ENCODE measurements at regions not wholly inside any gene's neighbourhood (a gene's known extent, or its start where the extent isn't known, plus 50 kb on each side); places are given as distances from the start of the nearest gene placed in this dataset.

GRCh38 chr2:14396533-14397083 lies 235.9 kb upstream of the LRATD1 start (continued):
- TF ChIP-seq ZNF416 (tag by site-specific recombination; IDR thresholded peaks at IDR 0.05) (no peak), KLF16 (tag by site-specific recombination; IDR thresholded peaks at IDR 0.05) (no peak)

- TF ChIP-seq ZNF837 (tag by site-specific recombination; IDR thresholded peaks at IDR 0.05), result no peak
- TF ChIP-seq ZNF585B (tag by site-specific recombination; IDR thresholded peaks at IDR 0.05), result no peak
- Histone ChIP-seq H3K4me3 (ENCODE audit: low read depth, low read length) (no peak overlapping the region), H3K36me3 (ENCODE audit: control insufficient read depth in 2 of 2, insufficient read depth in 1 of 2, low read length in 2 of 2) (no peaks in the 10 kb centered on the region), H3K9me3 (ENCODE audit: control insufficient read depth, insufficient read depth, low read depth, low read length) (no peaks in the 10 kb centered on the region), H3K4me1 (ENCODE audit: control insufficient read depth, insufficient read depth, low read length) (no peaks in the 10 kb centered on the region), H3K27ac (ENCODE audit: extremely low read depth, low read depth, low read length) (no peak overlapping the region)
- ChIA-PET POLR2A (no interaction called here), CTCF (no interaction called here)
Observed at GRCh38 chr2:14398641-14399040, 233.9 kb upstream of the LRATD1 start.

GRCh38 chr2:14401873-14402272 lies 230.6 kb upstream of the LRATD1 start:
- Histone ChIP-seq H3K4me1 (ENCODE audit: control insufficient read depth, insufficient read depth, low read length) (no peaks in the 10 kb centered on the region), H3K27ac (ENCODE audit: extremely low read depth, low read depth, low read length) (no peak overlapping the region), H3K36me3 (ENCODE audit: control insufficient read depth in 2 of 2, insufficient read depth in 1 of 2, low read length in 2 of 2) (no peaks in the 10 kb centered on the region), H3K9me3 (ENCODE audit: control insufficient read depth, insufficient read depth, low read depth, low read length) (no peaks in the 10 kb centered on the region), H3K4me3 (ENCODE audit: low read depth, low read length) (no peak overlapping the region)
- POLR2A ChIA-PET, result no interaction called here
- TF ChIP-seq REST (tag by site-specific recombination; IDR thresholded peaks at IDR 0.05) (no peak), EGR2 (tag by site-specific recombination; IDR thresholded peaks at IDR 0.05; ENCODE audit: low read depth) (peak; percentile 62; the same call in 1 of the 2 replicates)
- CTCF ChIA-PET, result no interaction called here

DNA sequence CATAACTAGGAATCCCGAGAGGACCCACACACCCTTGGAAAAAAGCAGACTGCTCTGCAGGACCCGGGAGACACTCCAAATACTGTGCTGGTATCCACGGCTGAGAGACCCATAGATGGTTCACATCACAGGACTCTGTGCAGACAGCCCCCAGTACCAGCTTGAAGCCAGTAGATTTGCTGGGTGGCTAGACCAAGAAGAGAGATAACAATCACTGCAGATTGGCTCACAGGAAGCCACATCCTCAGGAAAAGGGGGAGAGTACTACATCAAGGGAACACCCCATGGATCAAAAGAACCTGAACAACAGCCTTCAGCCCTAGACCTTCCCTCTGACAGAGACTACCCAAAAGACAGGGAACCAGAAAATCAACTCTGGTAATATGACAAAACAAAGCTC lies 223.8 kb upstream of the LRATD1 start:
- Histone ChIP-seq H3K9me3 (ENCODE audit: control insufficient read depth, insufficient read depth, low read depth, low read length) (no peaks in the 10 kb centered on the region), H3K27ac (ENCODE audit: extremely low read depth, low read depth, low read length) (no peak overlapping the region), H3K4me1 (ENCODE audit: control insufficient read depth, insufficient read depth, low read length) (no peaks in the 10 kb centered on the region), H3K36me3 (ENCODE audit: control insufficient read depth in 2 of 2, insufficient read depth in 1 of 2, low read length in 2 of 2) (no peaks in the 10 kb centered on the region), H3K4me3 (ENCODE audit: low read depth, low read length) (no peak overlapping the region)
- ChIA-PET POLR2A (no interaction called here), CTCF (interaction anchor here (0.6 kb wide), 1 partner anchor 230 kb away, joined by 4 read pairs; no protein-coding TSS in a partner anchor)
- TF ChIP-seq ZNF157 (tag by site-specific recombination; IDR thresholded peaks at IDR 0.05) (no peak), GLI4 (tag by site-specific recombination; IDR thresholded peaks at IDR 0.05) (no peak), ZNF398 (tag by site-specific recombination; IDR thresholded peaks at IDR 0.05) (no peak), ZNF670 (tag by site-specific recombination; IDR thresholded peaks at IDR 0.05; ENCODE audit: low read depth) (no peak), ZNF76 (tag by site-specific recombination; IDR thresholded peaks at IDR 0.05; ENCODE audit: borderline replicate concordance, low read depth) (no peak), ZNF302 (tag by site-specific recombination; IDR thresholded peaks at IDR 0.05; ENCODE audit: low read depth) (no peak), ZNF530 (tag by site-specific recombination; IDR thresholded peaks at IDR 0.05; ENCODE audit: low read depth) (no peak), ZNF239 (tag by site-specific recombination; IDR thresholded peaks at IDR 0.05) (no peak), GLIS1 (tag by site-specific recombination; IDR thresholded peaks at IDR 0.05) (no peak), ZBTB26 (tag by site-specific recombination; optimal IDR thresholded peaks at IDR 0.05) (no peak), ZFHX2 (tag by site-specific recombination; conservative IDR thresholded peaks at IDR 0.05) (no peak), ZNF112 (tag by site-specific recombination; IDR thresholded peaks at IDR 0.05) (no peak), ZNF138 (tag by site-specific recombination; IDR thresholded peaks at IDR 0.05; ENCODE audit: borderline replicate concordance) (no peak), SALL2 (tag by site-specific recombination; IDR thresholded peaks at IDR 0.05; ENCODE audit: borderline replicate concordance) (no peak)
- TF ChIP-seq, protein P1, sequence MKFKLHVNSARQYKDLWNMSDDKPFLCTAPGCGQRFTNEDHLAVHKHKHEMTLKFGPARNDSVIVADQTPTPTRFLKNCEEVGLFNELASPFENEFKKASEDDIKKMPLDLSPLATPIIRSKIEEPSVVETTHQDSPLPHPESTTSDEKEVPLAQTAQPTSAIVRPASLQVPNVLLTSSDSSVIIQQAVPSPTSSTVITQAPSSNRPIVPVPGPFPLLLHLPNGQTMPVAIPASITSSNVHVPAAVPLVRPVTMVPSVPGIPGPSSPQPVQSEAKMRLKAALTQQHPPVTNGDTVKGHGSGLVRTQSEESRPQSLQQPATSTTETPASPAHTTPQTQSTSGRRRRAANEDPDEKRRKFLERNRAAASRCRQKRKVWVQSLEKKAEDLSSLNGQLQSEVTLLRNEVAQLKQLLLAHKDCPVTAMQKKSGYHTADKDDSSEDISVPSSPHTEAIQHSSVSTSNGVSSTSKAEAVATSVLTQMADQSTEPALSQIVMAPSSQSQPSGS (tag by site-specific recombination; IDR thresholded peaks at IDR 0.05; ENCODE audit: low read depth), result no peak
